Parathyroid adenoma (tissue), 2 donors: ENCODE measurements at regions not wholly inside any gene's neighbourhood (a gene's known extent, or its start where the extent isn't known, plus 50 kb on each side); places are given as distances from the start of the nearest gene placed in this dataset.

Experiments
- H2AFZ ChIP-seq: fragments of 300-600 bp; sonication (generic); one replicate; pipeline ENCODE4 v1.7.0; 2017; ENCODE audit warnings: antibody characterized with exemption, mild to moderate bottlenecking
- H3K27ac ChIP-seq: fragments of 300-600 bp; sonication (generic); one replicate; pipeline ENCODE4 v1.7.0; 2017
- H3K27me3 ChIP-seq: fragments of 300-600 bp; sonication (generic); one replicate; pipeline ENCODE4 v1.7.0; 2017; ENCODE audit warnings: low read length; ENCODE audit not compliant: control insufficient read depth, insufficient read depth
- H3K36me3 ChIP-seq: fragments of 300-600 bp; sonication (generic); one replicate; pipeline ENCODE4 v1.7.0; 2017; ENCODE audit warnings: low read length; ENCODE audit not compliant: control insufficient read depth, insufficient read depth
- H3K4me1 ChIP-seq: fragments of 300-600 bp; sonication (generic); one replicate; pipeline ENCODE4 v1.7.0; 2017; ENCODE audit warnings: control low read depth
- H3K4me2 ChIP-seq: fragments of 300-600 bp; sonication (generic); one replicate; pipeline ENCODE4 v1.7.0; 2017; ENCODE audit warnings: low read length
- H3K4me3 ChIP-seq: fragments of 300-600 bp; sonication (generic); one replicate; pipeline ENCODE4 v1.7.0; 2017; ENCODE audit warnings: low read depth, low read length
- H3K79me2 ChIP-seq: fragments of 300-600 bp; sonication (generic); one replicate; pipeline ENCODE4 v1.7.0; 2017; ENCODE audit warnings: control low read depth
- H3K9ac ChIP-seq: fragments of 300-600 bp; sonication (generic); one replicate; pipeline ENCODE4 v1.7.0; 2017; ENCODE audit warnings: mild to moderate bottlenecking
- H3K9me3 ChIP-seq: fragments of 300-600 bp; sonication (generic); one replicate; pipeline ENCODE4 v1.7.0; 2017; ENCODE audit warnings: low read length; ENCODE audit not compliant: control insufficient read depth
- TF ChIP-seq, protein P1 (sequence below): fragments of 300-600 bp; sonication (generic); IDR thresholded peaks from one replicate; pipeline ENCODE4 v1.7.0; 2017; ENCODE audit warnings: antibody characterized with exemption, mild to moderate bottlenecking
- donor health status: primary hyperparathyroidism.

DNA sequence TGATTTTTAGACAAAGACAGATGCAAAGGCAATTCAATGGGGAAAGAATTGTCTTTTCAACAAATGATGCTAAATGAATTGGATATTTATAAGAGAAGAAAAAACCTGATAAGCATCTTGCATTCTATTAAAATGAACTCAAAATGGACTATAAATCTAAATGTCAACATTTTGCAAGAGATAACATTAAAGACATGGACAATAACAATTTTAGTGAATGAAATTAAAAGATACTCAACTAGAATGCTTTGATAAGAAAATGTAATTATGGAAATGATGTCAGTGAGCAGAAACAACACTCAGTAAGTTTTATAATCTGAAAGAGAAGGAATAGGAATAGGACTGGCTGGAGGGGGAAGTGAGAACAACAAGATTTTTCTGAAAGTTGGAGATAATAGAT, 421.7 kb downstream of the C6orf118 start:
- Histone ChIP-seq H3K27ac (no peak overlapping the region), H3K4me1 (no peaks in the 10 kb centered on the region), H3K9me3 (no peaks in the 10 kb centered on the region), H3K4me3 (no peak overlapping the region), H3K4me2 (no peak overlapping the region), H3K79me2 (no peaks in the 10 kb centered on the region), H2AFZ (no peak overlapping the region), H3K9ac (no peak overlapping the region), H3K36me3 (no peaks in the 10 kb centered on the region), H3K27me3 (no peaks in the 10 kb centered on the region)
- TF ChIP-seq, protein P1, sequence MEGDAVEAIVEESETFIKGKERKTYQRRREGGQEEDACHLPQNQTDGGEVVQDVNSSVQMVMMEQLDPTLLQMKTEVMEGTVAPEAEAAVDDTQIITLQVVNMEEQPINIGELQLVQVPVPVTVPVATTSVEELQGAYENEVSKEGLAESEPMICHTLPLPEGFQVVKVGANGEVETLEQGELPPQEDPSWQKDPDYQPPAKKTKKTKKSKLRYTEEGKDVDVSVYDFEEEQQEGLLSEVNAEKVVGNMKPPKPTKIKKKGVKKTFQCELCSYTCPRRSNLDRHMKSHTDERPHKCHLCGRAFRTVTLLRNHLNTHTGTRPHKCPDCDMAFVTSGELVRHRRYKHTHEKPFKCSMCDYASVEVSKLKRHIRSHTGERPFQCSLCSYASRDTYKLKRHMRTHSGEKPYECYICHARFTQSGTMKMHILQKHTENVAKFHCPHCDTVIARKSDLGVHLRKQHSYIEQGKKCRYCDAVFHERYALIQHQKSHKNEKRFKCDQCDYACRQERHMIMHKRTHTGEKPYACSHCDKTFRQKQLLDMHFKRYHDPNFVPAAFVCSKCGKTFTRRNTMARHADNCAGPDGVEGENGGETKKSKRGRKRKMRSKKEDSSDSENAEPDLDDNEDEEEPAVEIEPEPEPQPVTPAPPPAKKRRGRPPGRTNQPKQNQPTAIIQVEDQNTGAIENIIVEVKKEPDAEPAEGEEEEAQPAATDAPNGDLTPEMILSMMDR = no peak

DNA sequence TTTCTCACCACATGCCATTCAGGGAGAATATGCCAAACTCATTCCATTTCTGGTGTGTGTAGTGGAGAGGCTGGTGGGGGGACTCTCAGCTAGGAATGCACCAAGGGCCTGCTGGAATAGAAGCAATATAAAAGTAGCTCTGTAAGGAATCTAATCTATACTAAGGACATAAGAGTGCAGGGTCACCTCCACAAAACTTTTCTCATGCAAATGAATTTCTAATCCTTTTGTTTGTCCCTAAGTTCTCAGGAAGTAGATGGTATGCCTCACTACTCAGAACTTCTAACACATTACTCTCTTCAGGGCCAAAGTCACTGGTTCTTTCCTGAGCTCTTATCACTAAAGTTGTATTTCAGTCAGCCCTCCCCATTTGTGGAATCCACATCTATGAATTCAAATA, 427.2 kb downstream of the C6orf118 start:
- Histone ChIP-seq H3K36me3 (no peaks in the 10 kb centered on the region), H3K79me2 (no peaks in the 10 kb centered on the region), H3K9me3 (no peaks in the 10 kb centered on the region), H3K27ac (no peak overlapping the region), H3K4me1 (no peaks in the 10 kb centered on the region), H2AFZ (no peak overlapping the region), H3K27me3 (no peaks in the 10 kb centered on the region), H3K4me3 (no peak overlapping the region), H3K9ac (no peak overlapping the region), H3K4me2 (no peak overlapping the region)
- TF ChIP-seq, protein P1 = no peak

DNA sequence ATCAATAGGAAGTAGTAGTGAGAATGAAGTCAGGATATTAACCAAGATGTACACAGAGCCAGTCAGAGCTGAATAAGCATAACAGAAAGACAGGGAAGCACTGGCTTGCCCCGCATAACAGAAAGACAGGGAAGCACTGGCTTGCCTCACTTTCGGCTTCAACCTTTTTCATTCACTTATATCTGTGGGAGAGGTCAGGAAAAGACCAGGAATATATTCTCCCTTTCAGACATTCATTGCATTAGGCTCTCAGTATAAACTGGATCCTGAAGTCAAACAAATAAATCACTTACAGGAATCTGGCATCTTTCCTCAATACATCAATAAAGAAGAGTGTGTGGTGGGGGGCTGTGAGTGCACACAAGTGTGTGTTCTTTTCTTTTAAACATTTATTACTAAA, 437.6 kb downstream of the C6orf118 start:
- TF ChIP-seq, protein P1 = no peak
- no peak overlapping the region for H3K9ac ChIP-seq
- no peak overlapping the region for H3K27ac ChIP-seq
- no peaks in the 10 kb centered on the region for H3K9me3 ChIP-seq
- H2AFZ ChIP-seq = no peak overlapping the region
- no peaks in the 10 kb centered on the region for H3K36me3 ChIP-seq
- no peaks in the 10 kb centered on the region for H3K27me3 ChIP-seq
- H3K4me3 ChIP-seq = no peak overlapping the region
- H3K4me1 ChIP-seq = no peaks in the 10 kb centered on the region
- H3K4me2 ChIP-seq = no peak overlapping the region
- no peaks in the 10 kb centered on the region for H3K79me2 ChIP-seq

DNA sequence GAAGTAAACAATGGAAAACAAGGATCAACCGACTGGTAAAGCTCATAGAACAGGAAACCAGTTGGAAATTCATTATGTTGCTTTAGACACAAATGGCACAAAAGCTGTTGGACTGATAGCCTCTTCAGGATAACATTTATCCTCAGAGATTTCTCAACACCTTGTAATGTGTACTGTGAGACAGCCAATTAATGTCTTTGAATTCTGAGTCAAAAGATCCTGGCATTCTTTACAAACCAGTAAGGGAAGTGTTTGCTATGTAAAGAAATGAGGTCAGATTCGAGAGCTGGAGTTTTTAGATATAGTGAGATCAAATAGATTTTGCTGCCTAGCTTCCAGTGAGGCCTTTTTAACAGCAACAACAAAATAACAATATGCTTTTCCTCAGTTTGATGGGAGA, 439.2 kb downstream of the C6orf118 start:
- Histone ChIP-seq H3K4me3 (no peak overlapping the region), H3K4me2 (no peak overlapping the region), H2AFZ (no peak overlapping the region), H3K4me1 (no peaks in the 10 kb centered on the region), H3K79me2 (no peaks in the 10 kb centered on the region), H3K9me3 (no peaks in the 10 kb centered on the region), H3K27ac (no peak overlapping the region), H3K9ac (no peak overlapping the region), H3K36me3 (no peaks in the 10 kb centered on the region), H3K27me3 (no peaks in the 10 kb centered on the region)
- TF ChIP-seq, protein P1 = no peak

DNA sequence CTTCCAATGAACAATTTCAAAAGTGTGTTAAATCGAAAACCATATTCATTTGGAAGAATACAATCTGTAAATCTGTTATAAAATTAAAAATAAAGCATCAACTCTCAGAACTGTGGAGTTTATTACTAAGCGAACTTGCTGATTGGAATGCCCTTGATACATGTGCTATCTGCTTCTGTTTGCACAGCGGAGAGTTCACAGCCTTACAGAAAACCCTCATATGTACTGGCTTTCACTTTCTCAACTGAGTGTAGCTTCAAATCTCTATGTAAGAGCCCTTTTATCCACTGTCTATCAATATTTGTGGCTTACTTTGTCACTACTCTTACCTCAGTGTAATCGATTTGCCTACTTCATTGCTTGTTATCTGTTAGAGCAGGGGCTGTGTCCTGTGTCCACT, 447.4 kb downstream of the C6orf118 start:
- no peaks in the 10 kb centered on the region for H3K79me2 ChIP-seq
- H2AFZ ChIP-seq = no peak overlapping the region
- H3K9ac ChIP-seq = no peak overlapping the region
- H3K36me3 ChIP-seq = no peaks in the 10 kb centered on the region
- H3K4me2 ChIP-seq = no peak overlapping the region
- H3K4me1 ChIP-seq = no peaks in the 10 kb centered on the region
- H3K9me3 ChIP-seq = no peaks in the 10 kb centered on the region
- H3K27me3 ChIP-seq = no peaks in the 10 kb centered on the region
- H3K4me3 ChIP-seq = no peak overlapping the region
- no peak overlapping the region for H3K27ac ChIP-seq
- TF ChIP-seq, protein P1 = no peak
